Stimulated activated CD8-positive, alpha-beta memory T cell treated with anti-CD3 and anti-CD28 coated beads, Interleukin-2, amount 100 ng/mL, for 48 hours (primary cell): ENCODE measurements at regions not wholly inside any gene's neighbourhood (a gene's known extent, or its start where the extent isn't known, plus 50 kb on each side); places are given as distances from the start of the nearest gene placed in this dataset.

Experiments used
- DNase-seq, 2 donors: peaks; one replicate each; pipeline ENCODE4 v3.0.0-alpha.2; 2020; ENCODE audit warnings: low read depth in 2 of 2

- DNase-seq, result no peak
Observed at GRCh38 chr7:32145911-32146310, 75.7 kb upstream of the PDE1C start.

- no peak for DNase-seq
Observed at GRCh38 chr7:32144676-32145075, 74.5 kb upstream of the PDE1C start.

- no peak for DNase-seq
Observed at GRCh38 chr7:32143301-32143700, 73.1 kb upstream of the PDE1C start.

DNA sequence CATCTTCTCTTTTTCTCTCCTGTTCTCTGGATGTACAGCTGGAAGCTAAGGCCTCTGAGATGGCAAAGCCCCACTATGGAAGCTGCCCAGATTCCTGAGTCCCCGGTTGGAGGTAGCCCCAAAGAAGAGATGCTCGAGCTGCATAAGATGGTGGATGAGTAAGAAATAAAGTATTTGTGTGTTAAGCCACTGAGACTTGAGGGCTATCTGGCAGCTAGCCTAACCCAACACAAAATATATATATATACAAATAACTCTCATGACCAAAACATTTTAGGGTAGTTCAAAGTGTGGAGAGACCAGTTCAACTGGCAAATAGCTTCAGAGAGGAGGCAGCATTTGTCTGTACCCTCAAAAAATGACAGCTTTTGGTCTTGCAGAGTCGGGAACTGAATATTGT lies 72.4 kb upstream of the PDE1C start:
- no peak for DNase-seq

GRCh38 chr7:32140210-32140939 lies 70.2 kb upstream of the PDE1C start:
- DNase-seq, result no peak

- DNase-seq, result no peak
Observed at GRCh38 chr7:32137059-32137458, 66.9 kb upstream of the PDE1C start.

DNA sequence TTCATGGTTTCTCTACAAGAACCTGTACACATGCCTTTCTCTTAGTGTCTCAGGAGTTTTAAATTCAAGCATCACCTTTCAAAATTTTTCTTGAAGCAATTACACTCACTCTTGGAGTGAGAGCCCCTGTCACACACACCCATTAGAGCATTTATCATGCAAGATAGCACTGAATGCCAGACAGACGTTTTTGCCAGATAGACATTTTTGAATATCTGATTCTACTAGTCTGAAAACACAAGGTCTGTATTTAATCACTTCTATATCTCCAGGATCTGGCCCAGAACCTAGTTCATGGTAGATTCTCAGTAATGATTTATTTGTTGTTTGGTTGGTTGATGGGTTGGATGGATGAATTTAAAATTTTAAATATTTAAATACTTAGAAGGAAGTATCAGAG lies 60.9 kb upstream of the PDE1C start:
- no peak for DNase-seq

DNA sequence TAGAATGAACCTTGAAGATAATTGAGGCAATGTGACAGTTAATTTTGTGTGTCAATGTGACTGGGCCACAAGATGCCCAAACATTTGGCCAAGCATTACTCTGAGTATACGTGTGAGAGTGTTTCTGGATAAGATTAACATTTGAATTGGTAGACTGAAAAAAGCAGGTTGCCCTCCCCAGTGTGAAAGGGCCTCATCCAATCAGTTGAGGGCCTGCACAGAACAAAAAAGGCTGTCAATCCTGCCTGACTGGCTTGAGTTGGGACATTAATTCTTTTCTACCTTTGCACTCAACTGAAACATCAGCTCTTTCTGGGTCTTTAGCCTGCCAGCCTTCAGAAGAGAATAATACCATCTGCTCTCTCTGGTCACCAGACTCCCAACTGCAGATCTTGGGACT lies 56.6 kb upstream of the PDE1C start:
- DNase-seq, result no peak
